LNCaP clone FGC (cell line): ENCODE measurements at regions not wholly inside any gene's neighbourhood (a gene's known extent, or its start where the extent isn't known, plus 50 kb on each side); places are given as distances from the start of the nearest gene placed in this dataset.
A peak's percentile ranks its signal among the peaks of the same experiment; 100 is the strongest.

ENCODE experiments used
- DNase-seq: peaks from one replicate; pipeline ENCODE4 v3.0.0-alpha.2; 2011; ENCODE audit warnings: low read depth
- H3K4me3 ChIP-seq: 2 replicates; pipeline ENCODE4 v1.5.1; 2011; ENCODE audit warnings: mild to moderate bottlenecking, low read depth, low read length, control low read depth
- TF ChIP-seq, protein P1 (sequence below): IDR thresholded peaks from 2 replicates; pipeline ENCODE4 v1.5.1; 2012; ENCODE audit warnings: mild to moderate bottlenecking; ENCODE audit not compliant: control insufficient read depth, insufficient read depth; ENCODE audit errors: extremely low read depth

DNA sequence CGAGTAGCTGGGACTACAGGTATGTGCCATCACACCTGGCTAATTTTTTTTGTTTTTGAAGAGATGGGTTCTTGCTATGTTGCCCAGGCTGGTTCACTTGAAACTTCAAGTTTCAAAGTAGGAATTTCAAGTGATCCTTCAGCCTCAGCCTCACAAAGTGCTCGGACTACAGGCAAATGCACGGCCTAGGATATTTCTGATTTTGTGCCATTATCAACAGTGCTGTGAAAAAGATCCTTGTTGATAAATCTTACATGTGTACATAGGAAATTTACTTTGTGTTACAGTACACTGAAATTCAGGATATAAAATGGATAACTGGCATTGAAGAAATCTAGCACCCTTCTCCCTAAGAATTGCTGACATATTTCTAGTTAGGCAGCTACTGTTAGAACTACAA is 184.6 kb upstream of the PRDM1 start:
- peak; percentile 73 for DNase-seq
- H3K4me3 ChIP-seq = no peak overlapping the region
- TF ChIP-seq, protein P1, sequence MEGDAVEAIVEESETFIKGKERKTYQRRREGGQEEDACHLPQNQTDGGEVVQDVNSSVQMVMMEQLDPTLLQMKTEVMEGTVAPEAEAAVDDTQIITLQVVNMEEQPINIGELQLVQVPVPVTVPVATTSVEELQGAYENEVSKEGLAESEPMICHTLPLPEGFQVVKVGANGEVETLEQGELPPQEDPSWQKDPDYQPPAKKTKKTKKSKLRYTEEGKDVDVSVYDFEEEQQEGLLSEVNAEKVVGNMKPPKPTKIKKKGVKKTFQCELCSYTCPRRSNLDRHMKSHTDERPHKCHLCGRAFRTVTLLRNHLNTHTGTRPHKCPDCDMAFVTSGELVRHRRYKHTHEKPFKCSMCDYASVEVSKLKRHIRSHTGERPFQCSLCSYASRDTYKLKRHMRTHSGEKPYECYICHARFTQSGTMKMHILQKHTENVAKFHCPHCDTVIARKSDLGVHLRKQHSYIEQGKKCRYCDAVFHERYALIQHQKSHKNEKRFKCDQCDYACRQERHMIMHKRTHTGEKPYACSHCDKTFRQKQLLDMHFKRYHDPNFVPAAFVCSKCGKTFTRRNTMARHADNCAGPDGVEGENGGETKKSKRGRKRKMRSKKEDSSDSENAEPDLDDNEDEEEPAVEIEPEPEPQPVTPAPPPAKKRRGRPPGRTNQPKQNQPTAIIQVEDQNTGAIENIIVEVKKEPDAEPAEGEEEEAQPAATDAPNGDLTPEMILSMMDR = no peak

DNA sequence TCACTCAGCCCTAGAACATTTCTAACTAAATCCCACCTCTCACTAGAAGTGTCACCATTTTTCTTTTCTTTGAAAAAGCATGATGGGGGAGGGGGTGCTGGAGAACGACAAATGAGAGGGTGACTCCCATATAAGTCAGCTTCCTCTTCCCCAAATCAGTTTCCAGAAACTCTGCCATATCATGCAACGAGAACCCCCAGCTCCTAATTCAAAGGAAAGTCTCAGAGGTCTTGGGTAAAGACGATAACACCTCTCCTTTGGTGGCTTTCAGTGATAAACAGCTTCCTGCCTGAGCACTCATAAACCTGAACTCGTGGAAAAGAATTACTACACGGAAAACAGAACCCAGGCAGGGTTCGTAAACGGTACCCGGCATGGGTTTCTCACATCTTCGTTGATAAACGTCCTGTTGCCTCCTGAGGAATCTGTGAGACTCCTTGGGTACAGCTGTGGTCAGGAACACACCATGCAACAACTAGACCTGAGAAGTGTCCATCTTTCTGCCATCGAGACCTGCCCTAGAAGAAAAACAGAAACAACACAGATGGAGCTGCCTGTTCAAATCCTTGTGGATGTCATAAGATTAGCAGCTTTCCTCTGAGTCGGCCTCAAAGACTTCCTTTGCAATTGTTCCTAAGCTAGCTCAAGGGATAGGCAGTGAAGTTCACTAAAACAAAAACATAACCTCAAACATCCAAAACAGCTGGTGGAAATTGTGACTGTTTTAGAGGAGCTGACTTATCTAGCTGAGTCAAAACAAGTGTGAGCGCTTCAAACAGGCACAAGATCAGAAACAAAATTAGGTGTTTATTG is 185.8 kb upstream of the PRDM1 start:
- no peak overlapping the region for H3K4me3 ChIP-seq
- TF ChIP-seq, protein P1 = no peak
- DNase-seq = no peak

DNA sequence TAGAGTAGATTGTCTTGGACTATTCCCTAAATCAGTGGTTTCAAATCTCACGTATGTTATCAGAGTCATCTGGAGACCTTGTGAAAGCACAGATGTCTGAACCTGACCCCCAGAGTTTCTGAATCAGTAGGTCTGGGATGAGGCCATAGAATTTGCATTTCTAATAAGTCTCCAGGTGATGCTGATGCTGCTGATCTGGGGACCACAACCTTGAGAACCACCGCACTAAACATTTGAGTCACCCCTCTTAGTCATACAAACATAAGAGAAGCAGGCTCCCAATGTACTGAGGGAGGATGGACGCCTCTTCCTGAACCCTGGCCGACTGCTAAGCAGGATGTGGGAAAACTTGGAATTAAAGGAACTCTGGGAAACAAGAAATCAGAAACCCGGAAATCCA is 187.8 kb upstream of the PRDM1 start:
- TF ChIP-seq, protein P1 = no peak
- H3K4me3 ChIP-seq = no peak overlapping the region
- DNase-seq = no peak

DNA sequence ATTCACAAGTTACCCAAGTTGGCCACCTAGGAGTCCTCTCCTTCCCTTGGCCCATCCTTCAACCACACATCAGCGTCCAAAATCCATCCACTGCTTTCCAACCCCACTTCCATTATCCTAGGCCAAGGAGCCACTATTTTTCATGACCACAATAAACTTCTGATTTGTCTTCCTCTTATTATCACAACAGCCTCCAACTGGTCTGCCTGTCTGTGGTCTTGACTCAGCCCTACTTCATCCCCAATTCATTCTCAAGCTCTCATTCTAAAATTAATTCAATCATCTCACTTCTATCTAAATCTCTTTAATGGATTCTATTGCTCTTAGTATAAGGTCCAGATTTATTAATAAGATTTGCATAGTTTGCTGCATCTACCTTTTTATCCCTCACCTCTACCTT is 189.0 kb upstream of the PRDM1 start:
- TF ChIP-seq, protein P1 = no peak
- H3K4me3 ChIP-seq = no peak overlapping the region
- no peak for DNase-seq

DNA sequence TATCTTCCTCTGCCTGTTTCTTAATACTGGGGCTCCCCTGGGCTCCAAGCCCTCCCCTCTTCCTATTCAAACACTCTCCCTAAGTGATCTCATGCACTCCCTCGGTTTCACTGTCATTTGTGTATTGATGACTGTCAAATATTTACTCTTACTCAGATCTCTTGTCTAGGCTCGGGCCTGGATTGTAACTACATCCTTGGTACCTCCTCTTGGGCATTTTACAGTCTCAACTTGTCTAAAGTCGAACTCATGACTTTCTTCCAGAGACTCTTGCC is 189.4 kb upstream of the PRDM1 start:
- no peak for DNase-seq
- TF ChIP-seq, protein P1 = no peak
- no peak overlapping the region for H3K4me3 ChIP-seq

DNA sequence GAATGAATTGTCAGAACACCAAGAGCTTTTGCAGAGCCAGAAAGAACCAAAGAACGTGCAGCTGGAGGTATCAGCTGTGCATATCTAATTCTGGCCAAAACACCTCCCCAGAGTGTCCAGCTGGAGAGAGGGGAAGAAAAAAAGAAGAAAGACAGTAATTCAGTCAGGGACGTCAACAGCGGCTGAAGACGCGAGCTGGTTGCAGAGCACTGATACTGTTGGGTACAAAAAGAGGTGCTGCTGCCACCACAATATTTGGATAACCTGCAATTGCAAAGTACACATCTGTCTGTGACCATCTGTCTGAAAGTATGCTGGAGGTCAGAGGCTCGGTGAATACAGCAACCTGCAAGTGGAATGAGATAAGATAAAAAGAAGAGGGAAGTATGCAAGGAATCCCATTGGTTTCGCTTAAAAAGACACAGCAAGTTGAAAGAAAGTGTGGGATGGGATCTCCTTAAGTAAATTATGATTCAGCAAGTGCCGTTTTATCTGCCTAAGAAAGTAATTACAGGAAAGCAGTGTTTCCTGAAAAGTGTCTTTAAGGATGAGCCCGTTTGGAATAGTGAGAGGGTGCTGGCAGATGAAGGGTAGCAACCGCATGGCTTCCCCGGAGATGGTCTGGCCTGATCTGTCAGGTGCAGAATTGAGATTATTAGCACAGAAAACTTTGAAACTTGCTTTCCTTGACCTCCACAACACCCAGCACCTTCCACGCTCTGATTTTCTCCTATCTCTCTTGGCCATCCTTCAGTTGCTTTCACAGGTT is 189.9 kb upstream of the PRDM1 start:
- H3K4me3 ChIP-seq = no peak overlapping the region
- DNase-seq = no peak
- TF ChIP-seq, protein P1 = no peak
